CD8-positive, alpha-beta memory T cell (primary cell): ENCODE measurements at regions not wholly inside any gene's neighbourhood (a gene's known extent, or its start where the extent isn't known, plus 50 kb on each side); places are given as distances from the start of the nearest gene placed in this dataset.

Source experiments
- CTCF ChIA-PET: fragments of 350-600 bp; sonication (Branson Sonifier 250); formaldehyde crosslinking; loops from one replicate; lab custom pipeline; 2021; ENCODE audit warnings: antibody characterized with exemption; lab: Charles Lee
- POLR2A ChIA-PET: fragments of 350-600 bp; sonication (Branson Sonifier 250); formaldehyde crosslinking; loops from one replicate; lab custom pipeline; 2021; ENCODE audit warnings: antibody characterized with exemption; lab: Charles Lee
- DNase-seq, 5 donors: peaks; one replicate each; pipeline versions ENCODE4 v3.0.0 to v3.0.0-alpha.2; 2020 to 2022; ENCODE audit warnings: mixed read lengths in 1 of 5
- H3K27ac ChIP-seq: one replicate; pipeline ENCODE4 v1.7.0; 2013; ENCODE audit warnings: low read depth, mild to moderate bottlenecking, low read length, moderate library complexity
- H3K27me3 ChIP-seq: 2 replicates; pipeline ENCODE4 v1.7.0; 2013; ENCODE audit warnings: low read length, mild to moderate bottlenecking; ENCODE audit not compliant: insufficient read depth, poor library complexity, severe bottlenecking
- H3K36me3 ChIP-seq: 2 replicates; pipeline ENCODE4 v1.7.0; 2013; ENCODE audit warnings: mild to moderate bottlenecking, low read length, moderate library complexity; ENCODE audit not compliant: insufficient read depth
- H3K4me1 ChIP-seq: 2 replicates; pipeline ENCODE4 v1.7.0; 2013; ENCODE audit warnings: mild to moderate bottlenecking, low read length, moderate library complexity; ENCODE audit not compliant: insufficient read depth
- H3K4me3 ChIP-seq: 2 replicates; pipeline ENCODE4 v1.7.0; 2013; ENCODE audit warnings: mild to moderate bottlenecking, low read length
- H3K9me3 ChIP-seq: 2 replicates; pipeline ENCODE4 v1.7.0; 2013; ENCODE audit warnings: mild to moderate bottlenecking, low read length
- H3K27ac Mint-ChIP-seq, 8 donors: one replicate each; pipeline ENCODE4 v1.8.0; 2020 to 2021; ENCODE audit warnings: mixed read lengths in 8 of 8, mild to moderate bottlenecking in 6 of 8, inconsistent platforms in 3 of 8, moderate library complexity in 3 of 8
- H3K27me3 Mint-ChIP-seq, 2 donors: one replicate each; pipeline ENCODE4 v1.8.0; 2020 to 2021; ENCODE audit warnings: mixed read lengths in 2 of 2, mild to moderate bottlenecking in 1 of 2, moderate library complexity in 1 of 2
- H3K36me3 Mint-ChIP-seq, 3 donors: one replicate each; pipeline ENCODE4 v1.8.0; 2020 to 2021; ENCODE audit warnings: mixed read lengths in 3 of 3, inconsistent platforms in 1 of 3, mild to moderate bottlenecking in 1 of 3
- H3K4me1 Mint-ChIP-seq, 3 donors: one replicate each; pipeline ENCODE4 v1.8.0; 2020 to 2021; ENCODE audit warnings: mixed read lengths in 3 of 3, inconsistent platforms in 1 of 3, mild to moderate bottlenecking in 1 of 3
- H3K4me3 Mint-ChIP-seq, 7 donors: one replicate each; pipeline ENCODE4 v1.8.0; 2020 to 2021; ENCODE audit warnings: mixed read lengths in 7 of 7, mild to moderate bottlenecking in 6 of 7, moderate library complexity in 4 of 7, inconsistent platforms in 2 of 7
- H3K9me3 Mint-ChIP-seq, 5 donors: one replicate each; pipeline ENCODE4 v1.8.0; 2020 to 2022; ENCODE audit warnings: mixed read lengths in 5 of 5, mild to moderate bottlenecking in 3 of 5, moderate library complexity in 2 of 5, inconsistent platforms in 1 of 5

- H3K27me3 Mint-ChIP-seq: peaks cover 31 to 68% of the 10 kb centered on the region in 2 donors
- Histone ChIP-seq H3K4me1 (peaks cover 6% of the 10 kb centered on the region), H3K9me3 (no peaks in the 10 kb centered on the region), H3K27me3 (peaks cover 24% of the 10 kb centered on the region), H3K4me3 (no peak overlapping the region), H3K36me3 (no peaks in the 10 kb centered on the region), H3K27ac (no peak overlapping the region)
- peaks cover 0 to 4% (median 0%) of the 10 kb centered on the region in 5 donors for H3K9me3 Mint-ChIP-seq
- no peak overlapping the region for H3K4me3 Mint-ChIP-seq
- H3K4me1 Mint-ChIP-seq: peaks cover 0 to 11% (median 5%) of the 10 kb centered on the region in 3 donors
- no peaks in the 10 kb centered on the region for H3K36me3 Mint-ChIP-seq
- POLR2A ChIA-PET: no interaction called here
- H3K27ac Mint-ChIP-seq: no peak overlapping the region
- CTCF ChIA-PET: no interaction called here
- no peak for DNase-seq
Measured at GRCh38 chr1:22352355-22352754, 99.3 kb upstream of the ZBTB40 start.

GRCh38 chr1:22352896-22353295, 98.8 kb upstream of the ZBTB40 start:
- ChIA-PET CTCF (no interaction called here), POLR2A (no interaction called here)
- Mint-ChIP-seq H3K27ac (no peak overlapping the region), H3K4me1 (peaks cover 0 to 11% (median 5%) of the 10 kb centered on the region in 3 donors), H3K4me3 (no peak overlapping the region), H3K9me3 (peaks cover 0 to 4% (median 0%) of the 10 kb centered on the region in 5 donors), H3K27me3 (peaks cover 31 to 68% of the 10 kb centered on the region in 2 donors), H3K36me3 (no peaks in the 10 kb centered on the region)
- no peak for DNase-seq
- H3K9me3 ChIP-seq: no peaks in the 10 kb centered on the region
- H3K27ac ChIP-seq: no peak overlapping the region
- no peaks in the 10 kb centered on the region for H3K36me3 ChIP-seq
- peaks cover 6% of the 10 kb centered on the region for H3K4me1 ChIP-seq
- H3K4me3 ChIP-seq: no peak overlapping the region
- H3K27me3 ChIP-seq: peaks cover 28% of the 10 kb centered on the region

DNA sequence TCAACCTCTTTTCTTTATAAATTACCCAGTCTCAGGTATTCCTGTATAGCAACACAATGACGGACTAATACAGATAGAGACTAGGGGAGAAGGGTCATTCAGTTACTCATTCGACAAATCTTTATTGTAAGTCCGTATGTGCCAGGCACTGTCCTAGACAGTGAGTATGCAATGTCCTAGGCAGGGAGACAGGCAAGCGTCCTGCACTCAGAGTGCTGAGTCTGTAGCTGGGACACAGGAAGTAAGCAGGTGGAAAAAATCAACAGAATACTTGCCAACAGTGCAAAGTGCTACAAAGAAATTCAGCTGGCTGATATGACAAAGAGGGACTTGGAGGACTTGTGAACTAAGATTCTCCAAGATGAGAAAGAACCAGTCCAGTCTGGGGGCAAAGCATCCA, 92.2 kb upstream of the ZBTB40 start:
- Mint-ChIP-seq H3K27ac (no peak overlapping the region), H3K4me1 (no peaks in the 10 kb centered on the region), H3K9me3 (no peaks in the 10 kb centered on the region), H3K36me3 (no peaks in the 10 kb centered on the region), H3K27me3 (peaks cover 26 to 62% of the 10 kb centered on the region in 2 donors), H3K4me3 (no peak overlapping the region)
- H3K36me3 ChIP-seq: no peaks in the 10 kb centered on the region
- no peak for DNase-seq
- no peak overlapping the region for H3K4me3 ChIP-seq
- no peaks in the 10 kb centered on the region for H3K4me1 ChIP-seq
- H3K27ac ChIP-seq: no peak overlapping the region
- ChIA-PET CTCF (no interaction called here), POLR2A (no interaction called here)
- H3K27me3 ChIP-seq: peaks cover 17% of the 10 kb centered on the region
- H3K9me3 ChIP-seq: no peaks in the 10 kb centered on the region

DNA sequence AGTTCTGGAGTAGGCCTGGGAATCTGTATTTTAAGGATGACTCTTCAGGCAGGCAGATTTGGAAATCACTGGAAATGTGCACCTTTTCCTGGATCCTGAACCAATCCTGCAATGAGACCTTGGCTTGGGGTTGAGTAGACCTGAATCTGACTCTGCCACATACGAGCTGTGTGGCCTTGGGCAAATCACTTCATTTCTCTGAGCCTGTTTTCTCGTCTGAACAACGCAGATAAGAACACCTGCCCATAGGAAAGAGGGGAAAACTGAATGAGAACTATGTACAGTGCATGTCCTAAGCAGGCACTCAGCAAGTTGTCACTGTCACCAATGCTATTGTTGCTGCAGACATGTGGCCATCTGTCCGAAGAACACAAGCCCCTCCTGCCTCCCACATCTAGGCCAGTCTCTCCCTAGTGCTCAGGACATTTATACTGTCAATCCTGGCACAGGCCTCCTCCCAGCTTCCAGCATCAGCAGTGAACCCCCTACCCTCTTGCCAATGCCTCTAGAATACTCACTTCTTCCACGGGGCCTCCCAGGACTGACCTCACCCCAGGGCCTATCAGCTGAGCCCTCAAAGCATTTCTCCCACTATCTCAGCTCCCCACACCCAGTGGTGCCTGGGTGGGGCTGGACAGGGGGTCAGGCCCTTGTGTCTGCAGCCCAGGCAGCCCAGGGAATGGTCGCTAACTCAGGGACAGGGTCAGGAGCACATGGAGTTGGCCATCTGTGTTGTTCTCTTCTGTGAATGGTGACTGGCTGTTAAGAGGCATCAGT, 88.8 kb upstream of the ZBTB40 start:
- no peak overlapping the region for H3K4me3 Mint-ChIP-seq
- H3K27me3 ChIP-seq: peaks cover 13% of the 10 kb centered on the region
- H3K4me1 ChIP-seq: no peaks in the 10 kb centered on the region
- peaks cover 24 to 70% of the 10 kb centered on the region in 2 donors for H3K27me3 Mint-ChIP-seq
- no peaks in the 10 kb centered on the region for H3K4me1 Mint-ChIP-seq
- ChIA-PET POLR2A (no interaction called here), CTCF (no interaction called here)
- H3K4me3 ChIP-seq: no peak overlapping the region
- H3K36me3 ChIP-seq: no peaks in the 10 kb centered on the region
- no peak overlapping the region for H3K27ac Mint-ChIP-seq
- H3K36me3 Mint-ChIP-seq: no peaks in the 10 kb centered on the region
- no peaks in the 10 kb centered on the region for H3K9me3 ChIP-seq
- no peaks in the 10 kb centered on the region for H3K9me3 Mint-ChIP-seq
- no peak overlapping the region for H3K27ac ChIP-seq
- no peak for DNase-seq

- Mint-ChIP-seq H3K27ac (no peak overlapping the region), H3K36me3 (no peaks in the 10 kb centered on the region), H3K9me3 (no peaks in the 10 kb centered on the region), H3K27me3 (peaks cover 21 to 68% of the 10 kb centered on the region in 2 donors), H3K4me1 (no peaks in the 10 kb centered on the region), H3K4me3 (no peak overlapping the region)
- no peak for DNase-seq
- ChIA-PET CTCF (no interaction called here), POLR2A (no interaction called here)
- Histone ChIP-seq H3K4me3 (no peak overlapping the region), H3K27ac (no peak overlapping the region), H3K36me3 (no peaks in the 10 kb centered on the region), H3K9me3 (no peaks in the 10 kb centered on the region), H3K27me3 (peaks cover 10% of the 10 kb centered on the region), H3K4me1 (no peaks in the 10 kb centered on the region)
Measured at GRCh38 chr1:22363403-22364325, 88.0 kb upstream of the ZBTB40 start.

DNA sequence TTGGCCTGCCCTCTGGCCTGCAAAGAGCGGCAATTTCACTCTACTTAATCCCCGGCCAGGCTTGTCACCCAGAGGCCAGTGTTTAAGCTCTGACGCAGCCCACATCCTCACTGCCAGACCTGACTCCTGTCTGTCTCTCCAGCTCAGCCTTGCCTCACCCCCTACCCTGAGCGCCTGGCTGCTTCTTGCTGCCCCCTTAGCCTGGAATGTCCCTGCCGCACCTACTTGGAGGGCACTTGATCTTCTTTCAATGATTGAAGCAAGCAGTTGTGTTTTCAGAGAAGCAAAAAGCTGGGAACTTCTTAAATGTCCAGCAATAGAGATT, 87.4 kb upstream of the ZBTB40 start:
- Histone ChIP-seq H3K4me3 (no peak overlapping the region), H3K4me1 (no peaks in the 10 kb centered on the region), H3K27me3 (peaks cover 10% of the 10 kb centered on the region), H3K27ac (no peak overlapping the region), H3K9me3 (no peaks in the 10 kb centered on the region), H3K36me3 (no peaks in the 10 kb centered on the region)
- CTCF ChIA-PET: no interaction called here
- Mint-ChIP-seq H3K4me1 (no peaks in the 10 kb centered on the region), H3K9me3 (no peaks in the 10 kb centered on the region), H3K27ac (no peak overlapping the region), H3K4me3 (no peak overlapping the region), H3K27me3 (peaks cover 18 to 67% of the 10 kb centered on the region in 2 donors), H3K36me3 (no peaks in the 10 kb centered on the region)
- POLR2A ChIA-PET: no interaction called here
- no peak for DNase-seq

DNA sequence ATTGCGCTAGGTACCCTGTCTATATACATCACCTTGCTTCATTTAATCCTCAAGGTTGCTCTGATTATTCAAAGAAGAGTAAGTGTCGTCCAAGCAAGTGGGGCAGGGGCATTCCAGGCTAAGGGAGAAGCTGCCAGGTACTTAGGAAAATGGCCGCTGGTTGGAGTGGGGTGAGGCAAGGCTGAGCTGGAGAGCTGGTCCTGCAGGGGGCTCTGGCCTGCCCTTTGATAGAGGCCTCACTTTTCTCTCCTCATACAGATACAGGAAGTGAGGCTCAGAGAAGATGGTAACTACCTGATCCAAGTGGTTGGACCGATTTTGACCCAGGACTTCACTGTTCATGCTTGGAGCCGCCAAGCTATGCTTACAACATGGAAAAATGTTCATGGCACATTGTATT, 86.9 kb upstream of the ZBTB40 start:
- Mint-ChIP-seq H3K27ac (no peak overlapping the region), H3K9me3 (no peaks in the 10 kb centered on the region), H3K4me3 (no peak overlapping the region), H3K36me3 (no peaks in the 10 kb centered on the region), H3K27me3 (peaks cover 17 to 66% of the 10 kb centered on the region in 2 donors), H3K4me1 (no peaks in the 10 kb centered on the region)
- peaks cover 10% of the 10 kb centered on the region for H3K27me3 ChIP-seq
- no peaks in the 10 kb centered on the region for H3K4me1 ChIP-seq
- ChIA-PET CTCF (no interaction called here), POLR2A (no interaction called here)
- no peak overlapping the region for H3K27ac ChIP-seq
- no peaks in the 10 kb centered on the region for H3K9me3 ChIP-seq
- no peak for DNase-seq
- no peaks in the 10 kb centered on the region for H3K36me3 ChIP-seq
- H3K4me3 ChIP-seq: no peak overlapping the region
